ENCODE measurements at regions not wholly inside any gene's neighbourhood (a gene's known extent, or its start where the extent isn't known, plus 50 kb on each side); places are given as distances from the start of the nearest gene placed in this dataset.
"Not testable (repeated sequence)": the region's sequence is repeated elsewhere in the genome, so short reads cannot be mapped to it uniquely, and the experiment has no call there.

- TF ChIP-seq CTCF, POLR2AphosphoS5, EP300, POLR2A (IDR thresholded peaks at IDR 0.05): not testable (repeated sequence)
Observed at GRCh38 chr10:71020061-71020460, 131.7 kb upstream of the PCBD1 start.

All from upper lobe of left lung (tissue), 4 donors.